K562 (cell line): ENCODE measurements at regions not wholly inside any gene's neighbourhood (a gene's known extent, or its start where the extent isn't known, plus 50 kb on each side); places are given as distances from the start of the nearest gene placed in this dataset.

Experiments
- ATAC-seq: fragments of 200-7000 bp; cut with Tn5 transposase; 3 replicates; pipeline ENCODE4 v1.9.1; 2020; ENCODE audit warnings: moderate library complexity
- BruUV-seq: library from RNA; stranded (reverse); fragments of 400-500 nt; replicated peaks from 2 replicates; lab custom pipeline; 2021; lab: Mats Ljungman, UMichigan
- CTCF ChIA-PET: fragments of 300-600 bp; formaldehyde crosslinking; extraction: SDS; loops from one replicate; lab custom pipeline; 2021; ENCODE audit warnings: low intra/inter-chr PET ratio; lab: Yijun Ruan, JAX
- POLR2A ChIA-PET: fragments of 300-600, 350-650 bp; sonication (Branson Sonifier 250); formaldehyde crosslinking; extraction: SDS; loops from one replicate; lab custom pipeline; 2021; ENCODE audit warnings: antibody characterized with exemption, inconsistent platforms; lab: Yijun Ruan, JAX
- DNase-seq, 4 experiments: peaks; one replicate each; pipeline versions ENCODE4 v3.0.0 to v3.0.0-alpha.2; 2011 to 2018; ENCODE audit warnings: low spot score in 3 of 4, mixed read lengths in 3 of 4; ENCODE audit errors: extremely low read depth in 1 of 4
- FAIRE-seq: peaks from 2 replicates; lab custom pipeline; 2011; peaks lifted over from hg19 to GRCh38; lab: Jason Lieb, UNC
- H2AFZ ChIP-seq: 2 replicates; pipeline ENCODE4 v1.6.0; 2011; ENCODE audit warnings: low read depth, low read length, control low read depth, inconsistent platforms
- H3K27ac ChIP-seq: fragments of 200-600 bp; 3 replicates; pipeline ENCODE4 v1.8.0; 2011; ENCODE audit warnings: low read depth, mild to moderate bottlenecking, control low read depth, inconsistent platforms, low read length, moderate library complexity, mixed read lengths; ENCODE audit errors: extremely low read depth
- H3K27me3 ChIP-seq, 2 experiments: fragments of 300-600 bp in 1 of 2; 2 replicates in 1 of 2; 3 replicates in 1 of 2; pipeline versions ENCODE4 v1.6.0 to v1.8.0; 2011; ENCODE audit warnings: inconsistent platforms in 2 of 2, low read length in 2 of 2, mild to moderate bottlenecking in 1 of 2, mixed read lengths in 1 of 2, moderate library complexity in 1 of 2; ENCODE audit not compliant: control insufficient read depth in 2 of 2, insufficient read depth in 2 of 2
- H3K36me3 ChIP-seq: fragments of 300-600 bp; 3 replicates; pipeline ENCODE4 v1.8.0; 2011; ENCODE audit warnings: mild to moderate bottlenecking, low read length, inconsistent platforms; ENCODE audit not compliant: control insufficient read depth, insufficient read depth
- H3K4me1 ChIP-seq, 2 experiments: fragments of 200-600 bp in 1 of 2; replicated peaks in 1 of 2; 2 replicates in 1 of 2; 3 replicates in 1 of 2; pipeline versions ENCODE4 v1.5.1 to v1.8.0; 2011; ENCODE audit warnings: inconsistent platforms in 2 of 2, low read length in 2 of 2, mild to moderate bottlenecking in 1 of 2, mixed read lengths in 1 of 2, moderate library complexity in 1 of 2; ENCODE audit not compliant: control insufficient read depth in 2 of 2, insufficient read depth in 2 of 2
- H3K4me2 ChIP-seq: 2 replicates; pipeline ENCODE4 v1.6.1; 2011; ENCODE audit warnings: low read length, control low read depth, inconsistent platforms, mixed read lengths; ENCODE audit not compliant: insufficient read depth
- H3K4me3 ChIP-seq: fragments of 200-600 bp; sonication (generic), shearing (Covaris generic); 2 replicates; pipeline ENCODE4 v1.5.1; 2016; ENCODE audit warnings: control low read depth, inconsistent platforms
- H3K79me2 ChIP-seq: fragments of 200-600 bp; 3 replicates; pipeline ENCODE4 v1.8.0; 2011; ENCODE audit warnings: low read length, inconsistent platforms; ENCODE audit not compliant: control insufficient read depth, insufficient read depth
- H3K9ac ChIP-seq, 2 experiments: 2 replicates each; pipeline versions ENCODE4 v1.6.0 to v1.6.1; 2011; ENCODE audit warnings: low read depth in 2 of 2, low read length in 2 of 2, control low read depth in 1 of 2, inconsistent platforms in 1 of 2, mild to moderate bottlenecking in 1 of 2, mixed read lengths in 1 of 2; ENCODE audit not compliant: insufficient read depth in 1 of 2
- H3K9me1 ChIP-seq: one replicate; pipeline ENCODE4 v1.6.0; 2011; ENCODE audit warnings: inconsistent platforms, mild to moderate bottlenecking, low read length, moderate library complexity; ENCODE audit not compliant: control insufficient read depth, insufficient read depth
- H3K9me3 ChIP-seq: replicated peaks from 2 replicates; pipeline ENCODE4 v1.5.1; 2011; ENCODE audit warnings: low read depth, low read length, inconsistent platforms; ENCODE audit not compliant: control insufficient read depth, insufficient read depth
- H4K20me1 ChIP-seq: replicated peaks from 2 replicates; pipeline ENCODE4 v1.6.1; 2011; ENCODE audit warnings: low read length, inconsistent platforms, mixed read lengths; ENCODE audit not compliant: control insufficient read depth, insufficient read depth
- ARID3A ChIP-seq: IDR thresholded peaks from 2 replicates; pipeline ENCODE4 v1.6.1; 2012; ENCODE audit warnings: low read depth, low read length, improper control_type of control experiment, borderline replicate concordance
- ERF ChIP-seq: fragments of 450-650 bp; formaldehyde crosslinking; IDR thresholded peaks from 2 replicates; pipeline ENCODE4 v1.4.0; 2020; ENCODE audit warnings: mild to moderate bottlenecking, mixed read lengths
- HDAC3 ChIP-seq: fragments of 450-650 bp; IDR thresholded peaks from 2 replicates; pipeline ENCODE4 v1.6.1; 2018; ENCODE audit warnings: borderline replicate concordance, mild to moderate bottlenecking, moderate library complexity; ENCODE audit not compliant: partially characterized antibody
- IRF1 ChIP-seq: sonication (generic); formaldehyde crosslinking; IDR thresholded peaks from 2 replicates; pipeline ENCODE4 v1.8.0; 2022; ENCODE audit warnings: missing genetic modification reagents, mild to moderate bottlenecking, borderline replicate concordance
- MXI1 ChIP-seq: IDR thresholded peaks from 2 replicates; pipeline ENCODE4 v1.6.1; 2011; ENCODE audit warnings: low read depth, mild to moderate bottlenecking, improper control_type of control experiment, low read length
- RNF219 ChIP-seq: fragments of 250-450 bp; sonication (Bioruptor Pico); IDR thresholded peaks from 2 replicates; pipeline ENCODE4 v1.5.0; 2022; ENCODE audit warnings: mild to moderate bottlenecking
- SREBF1 ChIP-seq: fragments of 150-350 bp; IDR thresholded peaks from 2 replicates; pipeline ENCODE4 v1.6.1; 2014; ENCODE audit warnings: antibody characterized with exemption, low read depth, low read length, borderline replicate concordance
- SRSF9 ChIP-seq: fragments of 200-400 bp; formaldehyde crosslinking; IDR thresholded peaks from 2 replicates; pipeline ENCODE4 v1.6.1; 2017; ENCODE audit warnings: low read depth, low read length, borderline replicate concordance
- ZEB2 ChIP-seq: fragments of 450-650 bp; IDR thresholded peaks from 2 replicates; pipeline ENCODE4 v1.6.1; 2016
- ZKSCAN8 ChIP-seq: fragments of 200-800 bp; sonication (Bioruptor generic); IDR thresholded peaks from 2 replicates; pipeline ENCODE4 v1.6.1; 2016; ENCODE audit warnings: missing genetic modification characterization, missing compliant biosample characterization
- ZNF174 ChIP-seq: fragments of 250-450 bp; sonication (Bioruptor Pico); IDR thresholded peaks from 2 replicates; pipeline ENCODE4 v1.4.0; 2020; ENCODE audit warnings: mild to moderate bottlenecking
- ZNF740 ChIP-seq, 3 experiments: fragments of 200-800 bp in 1 of 3; sonication (Bioruptor generic) in 1 of 3; sonication (generic) in 1 of 3; formaldehyde crosslinking in 1 of 3; IDR thresholded peaks; 2 replicates each; pipeline versions ENCODE4 v1.6.1 to v1.8.0; 2016 to 2022; ENCODE audit warnings: mild to moderate bottlenecking in 2 of 3, missing compliant biosample characterization in 2 of 3, missing genetic modification characterization in 2 of 3, missing genetic modification reagents in 1 of 3
- WGBS: fragments of 100-300 bp; shearing (Covaris generic); methylation state at CpG from one replicate; pipeline ENCODE4 v1.1.6; 2016; ENCODE audit warnings: low coverage, mixed read lengths; ENCODE audit not compliant: insufficient coverage; ENCODE audit errors: missing lambda C conversion rate; 5-methylcytosine and 5-hydroxymethylcytosine counted together
- in situ Hi-C: fragments of 300-500 bp; cut with MboI; formaldehyde crosslinking; loops from 4 replicates; pipeline ENCODE4 v1.15.0; 2018; ENCODE audit warnings: inconsistent platforms, mixed read lengths
- intact Hi-C: fragments of 100-400 bp; cut with micrococcal nuclease; formaldehyde crosslinking; loops from 2 replicates; pipeline ENCODE4 v1.14.2; 2022

GRCh38 chr11:80512491-80512890 is 1071.7 kb upstream of the TENM4 start:
- Histone ChIP-seq H3K9ac (no peak overlapping the region), H3K27me3 (no peaks in the 10 kb centered on the region), H3K36me3 (no peaks in the 10 kb centered on the region), H2AFZ (no peak overlapping the region), H3K27ac (no peak overlapping the region), H3K9me3 (no peaks in the 10 kb centered on the region), H3K79me2 (no peaks in the 10 kb centered on the region), H3K4me1 (no peaks in the 10 kb centered on the region), H3K4me2 (no peak overlapping the region), H3K9me1 (no peaks in the 10 kb centered on the region), H4K20me1 (no peaks in the 10 kb centered on the region), H3K4me3 (no peak overlapping the region)
- in situ Hi-C loops: no loop called here
- BruUV-seq: no TSS peak
- DNase-seq: no peak
- FAIRE-seq: no peak
- POLR2A ChIA-PET: no interaction called here
- no peak for ATAC-seq
- TF ChIP-seq ZNF740 (CRISPR knock-in tag; IDR thresholded peaks at IDR 0.05): no peak
- no peak for TF ChIP-seq ZNF740 (tag; IDR thresholded peaks at IDR 0.05)
- TF ChIP-seq ERF (CRISPR knock-in tag): no peak
- TF ChIP-seq ZKSCAN8 (CRISPR knock-in tag): no peak
- no peak for TF ChIP-seq ARID3A
- no peak for TF ChIP-seq SREBF1
- TF ChIP-seq RNF219: no peak
- TF ChIP-seq SRSF9: no peak
- TF ChIP-seq IRF1: no peak
- TF ChIP-seq ZEB2: no peak
- TF ChIP-seq MXI1: no peak
- no peak for TF ChIP-seq HDAC3
- no peak for TF ChIP-seq ZNF174
- CTCF ChIA-PET: no interaction called here
- intact Hi-C loops: no loop called here
- WGBS: 3% methylated on average over 3 of the region's 3 CpGs
